GM10248 (cell line): ENCODE measurements at regions not wholly inside any gene's neighbourhood (a gene's known extent, or its start where the extent isn't known, plus 50 kb on each side); places are given as distances from the start of the nearest gene placed in this dataset.

ENCODE experiments used
- CTCF ChIA-PET: fragments of 300-600 bp; sonication (Branson Sonifier 250); formaldehyde crosslinking; extraction: SDS; loops from one replicate; lab custom pipeline; 2021; ENCODE audit warnings: antibody characterized with exemption; lab: Yijun Ruan, JAX
- POLR2A ChIA-PET: fragments of 350-650 bp; sonication (Branson Sonifier 250); formaldehyde crosslinking; extraction: SDS; loops from one replicate; lab custom pipeline; 2020; ENCODE audit warnings: antibody characterized with exemption; lab: Yijun Ruan, JAX
- DNase-seq: peaks from one replicate; pipeline ENCODE4 v3.0.0; 2012; ENCODE audit errors: extremely low spot score
- TF ChIP-seq, protein P1 (sequence below): IDR thresholded peaks from 2 replicates; pipeline ENCODE4 v1.5.1; 2012; ENCODE audit warnings: mild to moderate bottlenecking, low read depth; ENCODE audit errors: extremely low read depth, missing control alignments, control extremely low read depth

DNA sequence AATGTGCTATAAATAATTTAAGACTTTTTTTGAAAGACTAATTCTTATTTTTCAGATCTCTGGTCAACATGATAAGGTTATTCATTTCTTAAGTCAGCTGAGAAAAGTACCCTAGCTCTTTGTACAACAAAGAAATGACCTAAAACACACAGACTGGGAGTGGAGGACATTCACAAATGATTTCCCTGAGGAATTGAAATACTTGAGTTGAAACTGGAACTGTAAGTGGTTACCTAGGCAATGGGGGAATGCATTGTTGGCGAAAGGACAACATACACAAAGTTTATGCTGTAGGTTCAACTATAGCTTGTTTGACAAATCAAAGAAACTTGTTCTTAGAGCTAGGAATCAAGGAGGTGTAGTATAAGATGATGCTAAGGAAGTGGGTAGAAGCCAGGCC is 915.5 kb downstream of the FAT4 start:
- TF ChIP-seq, protein P1, sequence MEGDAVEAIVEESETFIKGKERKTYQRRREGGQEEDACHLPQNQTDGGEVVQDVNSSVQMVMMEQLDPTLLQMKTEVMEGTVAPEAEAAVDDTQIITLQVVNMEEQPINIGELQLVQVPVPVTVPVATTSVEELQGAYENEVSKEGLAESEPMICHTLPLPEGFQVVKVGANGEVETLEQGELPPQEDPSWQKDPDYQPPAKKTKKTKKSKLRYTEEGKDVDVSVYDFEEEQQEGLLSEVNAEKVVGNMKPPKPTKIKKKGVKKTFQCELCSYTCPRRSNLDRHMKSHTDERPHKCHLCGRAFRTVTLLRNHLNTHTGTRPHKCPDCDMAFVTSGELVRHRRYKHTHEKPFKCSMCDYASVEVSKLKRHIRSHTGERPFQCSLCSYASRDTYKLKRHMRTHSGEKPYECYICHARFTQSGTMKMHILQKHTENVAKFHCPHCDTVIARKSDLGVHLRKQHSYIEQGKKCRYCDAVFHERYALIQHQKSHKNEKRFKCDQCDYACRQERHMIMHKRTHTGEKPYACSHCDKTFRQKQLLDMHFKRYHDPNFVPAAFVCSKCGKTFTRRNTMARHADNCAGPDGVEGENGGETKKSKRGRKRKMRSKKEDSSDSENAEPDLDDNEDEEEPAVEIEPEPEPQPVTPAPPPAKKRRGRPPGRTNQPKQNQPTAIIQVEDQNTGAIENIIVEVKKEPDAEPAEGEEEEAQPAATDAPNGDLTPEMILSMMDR: no peak
- DNase-seq: no peak
- POLR2A ChIA-PET: no interaction called here
- CTCF ChIA-PET: interaction anchor here (0.8 to 1.4 kb wide), 4 partner anchors 8 to 1502 kb away, joined by 3 to 5 read pairs (median 3); no protein-coding TSS in a partner anchor

- ChIA-PET CTCF (interaction anchor here (1.9 kb wide), 1 partner anchor 10 kb away, joined by 6 read pairs; no protein-coding TSS in a partner anchor), POLR2A (no interaction called here)
- DNase-seq: no peak
- TF ChIP-seq, protein P1: no peak
Measured at GRCh38 chr4:126233483-126233882, 918.7 kb downstream of the FAT4 start.

DNA sequence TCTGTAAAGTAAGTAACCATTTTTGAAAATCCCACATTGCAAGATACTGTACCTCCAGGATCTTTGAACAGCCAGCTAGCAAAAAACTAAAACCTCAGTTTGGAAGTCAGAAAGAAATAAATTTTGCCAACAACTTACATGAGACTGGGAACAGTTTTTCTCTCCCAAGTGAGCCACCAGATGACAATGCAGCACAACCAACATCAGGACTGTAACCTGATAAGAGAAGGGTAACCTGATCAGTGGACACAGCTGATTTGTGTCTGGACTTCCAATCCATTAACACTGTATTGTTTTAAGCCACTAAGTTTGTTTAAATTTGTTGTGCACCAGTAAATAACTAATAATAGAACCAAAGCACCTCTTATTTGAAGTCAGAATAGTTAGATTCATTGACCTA is 923.3 kb downstream of the FAT4 start:
- CTCF ChIA-PET: interaction anchor here (1.2 kb wide), 1 partner anchor 8 kb away, joined by 5 read pairs; no protein-coding TSS in a partner anchor
- no peak for DNase-seq
- POLR2A ChIA-PET: no interaction called here
- TF ChIP-seq, protein P1: no peak

GRCh38 chr4:126241634-126242033 is 926.9 kb downstream of the FAT4 start:
- ChIA-PET CTCF (interaction anchor here (1.2 kb wide), 1 partner anchor 14 kb away, joined by 3 read pairs; no protein-coding TSS in a partner anchor), POLR2A (no interaction called here)
- TF ChIP-seq, protein P1: no peak
- DNase-seq: no peak

DNA sequence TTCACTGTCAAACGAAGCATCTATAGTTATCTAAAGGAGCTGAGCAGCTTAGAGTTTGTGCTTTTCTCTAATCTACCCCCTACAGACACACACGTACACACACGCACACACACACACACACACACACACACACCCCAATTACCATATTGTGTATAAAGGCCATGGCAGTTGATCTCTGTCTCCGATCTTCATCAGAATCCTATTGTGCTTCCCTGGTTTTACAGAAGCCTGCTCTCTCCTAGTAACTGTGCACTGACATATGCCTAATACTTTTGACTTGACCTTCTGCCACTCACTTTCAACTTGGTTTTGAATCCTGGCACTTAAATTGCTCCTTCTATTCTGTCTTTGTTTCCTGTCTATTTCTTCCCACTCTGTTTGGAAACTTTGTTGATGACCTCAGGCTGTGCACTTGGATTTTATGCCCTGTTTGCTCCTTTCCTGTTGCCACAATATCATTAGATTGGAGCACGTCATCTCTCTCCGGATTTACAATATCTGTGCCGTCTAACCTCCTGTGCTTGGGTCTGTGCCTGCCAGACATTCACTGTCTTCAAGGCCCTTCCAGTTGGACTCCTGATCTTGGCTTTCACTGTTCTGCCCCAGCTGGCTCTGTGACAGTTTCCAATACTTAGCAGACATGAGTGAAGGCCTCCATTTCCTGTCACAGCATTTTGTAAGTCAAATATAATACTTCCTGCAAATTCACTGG is 928.1 kb downstream of the FAT4 start:
- TF ChIP-seq, protein P1: no peak
- no peak for DNase-seq
- POLR2A ChIA-PET: no interaction called here
- CTCF ChIA-PET: no interaction called here

DNA sequence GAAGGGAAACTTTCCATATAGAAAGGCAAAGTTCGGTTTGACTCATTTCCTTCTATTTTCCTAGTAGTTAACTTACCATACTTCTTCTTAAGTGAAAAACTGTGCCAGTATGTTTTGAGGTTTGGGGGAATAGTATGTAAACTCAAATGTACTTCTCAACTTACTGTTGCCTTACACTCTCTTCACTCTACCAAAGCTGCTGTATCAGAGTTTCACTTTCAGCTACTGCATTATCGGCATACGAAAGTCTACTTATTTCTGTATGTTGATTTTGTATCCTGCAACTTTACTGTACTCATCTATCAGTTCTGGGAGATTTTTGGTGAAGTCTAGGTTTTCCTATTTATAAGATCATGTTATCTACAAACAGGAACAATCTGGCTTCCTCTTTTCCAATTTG is 932.7 kb downstream of the FAT4 start:
- ChIA-PET POLR2A (no interaction called here), CTCF (no interaction called here)
- no peak for DNase-seq
- TF ChIP-seq, protein P1: no peak
